GM19099 (cell line): ENCODE measurements at regions not wholly inside any gene's neighbourhood (a gene's known extent, or its start where the extent isn't known, plus 50 kb on each side); places are given as distances from the start of the nearest gene placed in this dataset.

Experiments
- POLR2A ChIP-seq: IDR thresholded peaks from 3 replicates; pipeline ENCODE4 v1.6.1; 2011; ENCODE audit warnings: low read depth; ENCODE audit not compliant: insufficient read length; ENCODE audit errors: extremely low read depth

- TF ChIP-seq POLR2A = no peak
These were observed 71.6 kb upstream of the FSTL4 start for GRCh38 chr5:133683646-133684596.

- TF ChIP-seq POLR2A = no peak
These were observed 70.1 kb upstream of the FSTL4 start for GRCh38 chr5:133682451-133682850.

GRCh38 chr5:133681896-133682295 is 69.6 kb upstream of the FSTL4 start:
- no peak for TF ChIP-seq POLR2A

- TF ChIP-seq POLR2A = no peak
These were observed 68.7 kb upstream of the FSTL4 start for GRCh38 chr5:133680830-133681565.

GRCh38 chr5:133679534-133679933 is 67.2 kb upstream of the FSTL4 start:
- no peak for TF ChIP-seq POLR2A

GRCh38 chr5:133675376-133676154 is 63.2 kb upstream of the FSTL4 start:
- TF ChIP-seq POLR2A = no peak

- no peak for TF ChIP-seq POLR2A
These were observed 58.0 kb upstream of the FSTL4 start for GRCh38 chr5:133670336-133670735.

- TF ChIP-seq POLR2A = no peak
These were observed 57.1 kb upstream of the FSTL4 start for GRCh38 chr5:133669472-133669871.

- TF ChIP-seq POLR2A = no peak
These were observed 56.1 kb upstream of the FSTL4 start for GRCh38 chr5:133668458-133668857.

- TF ChIP-seq POLR2A = no peak
These were observed 54.9 kb upstream of the FSTL4 start for GRCh38 chr5:133667217-133667616.

GRCh38 chr5:133665571-133665970 is 53.2 kb upstream of the FSTL4 start:
- TF ChIP-seq POLR2A = no peak

- TF ChIP-seq POLR2A = no peak
These were observed 52.1 kb upstream of the FSTL4 start for GRCh38 chr5:133664422-133664821.

GRCh38 chr5:133663397-133664054 is 51.2 kb upstream of the FSTL4 start:
- no peak for TF ChIP-seq POLR2A

- TF ChIP-seq POLR2A = no peak
These were observed 50.2 kb upstream of the FSTL4 start for GRCh38 chr5:133662578-133662977.
